Endothelial cell (in vitro differentiated cells): ENCODE measurements at regions not wholly inside any gene's neighbourhood (a gene's known extent, or its start where the extent isn't known, plus 50 kb on each side); places are given as distances from the start of the nearest gene placed in this dataset.

Experiments
- DNase-seq: peaks from one replicate; pipeline ENCODE4 v3.0.0; 2021; ENCODE audit warnings: low spot score
- H3K27ac Mint-ChIP-seq: one replicate; pipeline ENCODE4 v1.8.0; 2021; ENCODE audit warnings: mixed read lengths, inconsistent platforms; ENCODE audit not compliant: unreplicated experiment
- H3K27me3 Mint-ChIP-seq: one replicate; pipeline ENCODE4 v1.8.0; 2021; ENCODE audit warnings: mild to moderate bottlenecking, moderate library complexity, mixed read lengths, inconsistent platforms; ENCODE audit not compliant: unreplicated experiment
- H3K36me3 Mint-ChIP-seq: one replicate; pipeline ENCODE4 v1.8.0; 2021; ENCODE audit warnings: mild to moderate bottlenecking, low read depth, mixed read lengths, inconsistent platforms; ENCODE audit not compliant: unreplicated experiment
- H3K4me1 Mint-ChIP-seq: one replicate; pipeline ENCODE4 v1.8.0; 2021; ENCODE audit warnings: mild to moderate bottlenecking, mixed read lengths, inconsistent platforms; ENCODE audit not compliant: unreplicated experiment
- H3K4me3 Mint-ChIP-seq: one replicate; pipeline ENCODE4 v1.8.0; 2021; ENCODE audit warnings: mild to moderate bottlenecking, mixed read lengths, inconsistent platforms; ENCODE audit not compliant: unreplicated experiment
- H3K9me3 Mint-ChIP-seq: one replicate; pipeline ENCODE4 v1.8.0; 2021; ENCODE audit warnings: mixed read lengths, inconsistent platforms; ENCODE audit not compliant: unreplicated experiment
- CTCF ChIP-seq: fragments of 200-600 bp; sonication (generic); IDR thresholded peaks from one replicate; pipeline ENCODE4 v1.5.0; 2021; ENCODE audit warnings: antibody characterized with exemption; ENCODE audit not compliant: unreplicated experiment

- no peak for DNase-seq
- no peaks in the 10 kb centered on the region for H3K9me3 Mint-ChIP-seq
- TF ChIP-seq CTCF, result peak; percentile 34
- H3K27ac Mint-ChIP-seq, result no peak overlapping the region
- H3K4me3 Mint-ChIP-seq, result no peak overlapping the region
- H3K27me3 Mint-ChIP-seq, result peaks cover 1% of the 10 kb centered on the region
- H3K36me3 Mint-ChIP-seq, result no peaks in the 10 kb centered on the region
- H3K4me1 Mint-ChIP-seq, result peaks cover 23% of the 10 kb centered on the region
Observed at GRCh38 chr12:125455556-125455955, 390.3 kb downstream of the AACS start.

DNA sequence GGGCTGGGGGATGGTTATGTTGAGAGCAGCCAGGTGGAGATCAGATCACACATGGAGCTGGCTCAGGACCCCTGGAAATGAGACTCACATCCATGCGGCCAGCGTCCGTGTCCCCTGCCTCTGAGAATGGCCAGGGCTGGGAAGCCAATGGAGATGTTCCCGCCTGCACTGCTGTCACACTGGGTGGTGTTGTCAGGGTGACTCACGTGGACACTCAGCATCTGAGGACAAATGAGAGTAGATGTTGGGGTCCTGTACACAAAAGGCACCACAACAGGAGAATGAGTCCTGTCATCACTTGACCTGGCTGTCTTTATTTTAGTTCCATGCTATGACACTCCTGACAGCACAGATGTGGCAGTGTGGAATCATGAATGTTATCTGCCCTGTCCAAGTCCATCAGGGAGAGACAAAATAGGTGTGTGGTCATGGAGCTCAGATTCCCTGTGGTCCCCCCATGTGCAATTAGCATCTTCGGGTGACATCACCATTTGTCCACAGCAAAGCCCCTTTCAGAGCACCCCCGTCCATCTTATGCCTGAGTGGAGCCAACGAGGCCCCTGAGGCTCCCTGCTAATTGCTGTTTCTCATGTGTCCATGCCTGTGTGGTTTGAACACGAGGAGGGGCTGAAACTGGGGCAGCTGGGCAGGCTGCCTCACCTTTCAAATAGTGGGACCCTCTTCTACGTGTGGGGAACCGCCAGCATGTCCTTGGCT, 393.5 kb downstream of the AACS start:
- Mint-ChIP-seq H3K9me3 (no peaks in the 10 kb centered on the region), H3K4me1 (peaks cover 23% of the 10 kb centered on the region), H3K4me3 (no peak overlapping the region)

DNA sequence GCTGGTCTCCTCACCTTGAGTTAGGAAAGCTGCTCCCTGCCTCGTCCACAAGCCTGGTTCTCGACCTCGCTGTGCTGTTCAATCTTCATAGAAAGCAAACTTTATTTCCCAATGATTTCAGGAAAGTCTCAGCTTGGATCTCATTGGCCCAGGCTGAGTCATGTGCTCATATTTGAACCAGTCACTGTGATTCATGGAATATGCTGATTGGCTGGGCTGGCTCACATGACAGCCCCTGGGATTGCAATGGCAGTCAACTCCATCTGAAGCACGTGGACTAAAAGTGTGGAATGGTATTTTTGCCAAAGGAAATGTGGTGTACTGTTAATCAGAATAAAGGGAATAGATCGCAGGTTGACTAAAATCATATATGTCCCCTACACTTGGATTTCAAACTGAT, 396.6 kb downstream of the AACS start:
- H3K4me3 Mint-ChIP-seq, result no peak overlapping the region
- no peaks in the 10 kb centered on the region for H3K9me3 Mint-ChIP-seq
- peaks cover under 1% of the 10 kb centered on the region for H3K27me3 Mint-ChIP-seq
- H3K27ac Mint-ChIP-seq, result no peak overlapping the region
- H3K36me3 Mint-ChIP-seq, result no peaks in the 10 kb centered on the region
- DNase-seq, result no peak
- peaks cover 10% of the 10 kb centered on the region for H3K4me1 Mint-ChIP-seq
- no peak for TF ChIP-seq CTCF

More for the DNA sequence above, 393.5 kb downstream of the AACS start:
- TF ChIP-seq CTCF, result no peak
- no peaks in the 10 kb centered on the region for H3K36me3 Mint-ChIP-seq
- no peak for DNase-seq
- H3K27me3 Mint-ChIP-seq, result peaks cover 1% of the 10 kb centered on the region
- H3K27ac Mint-ChIP-seq, result no peak overlapping the region

- no peaks in the 10 kb centered on the region for H3K36me3 Mint-ChIP-seq
Observed at GRCh38 chr12:125463386-125463785, 398.2 kb downstream of the AACS start.

More at GRCh38 chr12:125463386-125463785, 398.2 kb downstream of the AACS start:
- no peaks in the 10 kb centered on the region for H3K9me3 Mint-ChIP-seq
- H3K27ac Mint-ChIP-seq, result no peak overlapping the region
- DNase-seq, result no peak
- no peaks in the 10 kb centered on the region for H3K4me1 Mint-ChIP-seq
- no peak for TF ChIP-seq CTCF
- H3K27me3 Mint-ChIP-seq, result no peaks in the 10 kb centered on the region
- no peak overlapping the region for H3K4me3 Mint-ChIP-seq
